ENCODE measurements at regions not wholly inside any gene's neighbourhood (a gene's known extent, or its start where the extent isn't known, plus 50 kb on each side); places are given as distances from the start of the nearest gene placed in this dataset.

GRCh38 chr7:136150311-136150710 is 173.2 kb upstream of the MTPN start:
- no peaks in the 10 kb centered on the region for H3K36me3 ChIP-seq (ENCODE audit: control insufficient read depth in 2 of 3, insufficient read depth in 3 of 3, low read length in 3 of 3)

GRCh38 chr7:136148920-136149319 is 171.8 kb upstream of the MTPN start:
- Histone ChIP-seq H3K9me3 (ENCODE audit: control insufficient read depth in 2 of 3, low read length in 3 of 3) (no peaks in the 10 kb centered on the region), H3K4me3 (ENCODE audit: low read length) (no peak overlapping the region), H3K36me3 (ENCODE audit: control insufficient read depth in 2 of 3, insufficient read depth in 3 of 3, low read length in 3 of 3) (no peaks in the 10 kb centered on the region), H3K4me1 (ENCODE audit: control insufficient read depth in 2 of 2, insufficient read depth in 2 of 2, low read length in 2 of 2) (no peaks in the 10 kb centered on the region), H3K27me3 (ENCODE audit: control insufficient read depth in 2 of 2, insufficient read depth in 2 of 2, low read length in 2 of 2) (no peaks in the 10 kb centered on the region), H3K27ac (ENCODE audit: low read depth, low read length) (no peak overlapping the region)
- ATAC-seq: no peak
- Mint-ChIP-seq H3K4me3 (no peak overlapping the region), H3K27me3 (peaks cover 0 to 25% (median 5%) of the 10 kb centered on the region in 5 donors), H3K9me3 (peaks cover 0 to 10% (median 0%) of the 10 kb centered on the region in 11 donors), H3K27ac (no peak overlapping the region), H3K4me1 (no peaks in the 10 kb centered on the region), H3K36me3 (no peaks in the 10 kb centered on the region)
- intact Hi-C loops (cut with micrococcal nuclease): no loop called here
- ChIA-PET POLR2A (no interaction called here), CTCF (no interaction called here)
- DNase-seq: no peak

More at GRCh38 chr7:136150311-136150710, 173.2 kb upstream of the MTPN start:
- DNase-seq (no peak), ATAC-seq (no peak)
- Mint-ChIP-seq H3K27ac (no peak overlapping the region), H3K4me3 (no peak overlapping the region), H3K9me3 (peaks cover 0 to 10% (median 0%) of the 10 kb centered on the region in 11 donors), H3K27me3 (peaks cover 0 to 25% (median 5%) of the 10 kb centered on the region in 5 donors), H3K4me1 (no peaks in the 10 kb centered on the region), H3K36me3 (no peaks in the 10 kb centered on the region)
- CTCF ChIA-PET: interaction anchor here (0.6 kb wide), 1 partner anchor 153 kb away, joined by 4 read pairs; no protein-coding TSS in a partner anchor
- H3K4me3 ChIP-seq (ENCODE audit: low read length): no peak overlapping the region
- H3K9me3 ChIP-seq (ENCODE audit: control insufficient read depth in 2 of 3, low read length in 3 of 3): no peaks in the 10 kb centered on the region
- POLR2A ChIA-PET: no interaction called here
- no peaks in the 10 kb centered on the region for H3K27me3 ChIP-seq (ENCODE audit: control insufficient read depth in 2 of 2, insufficient read depth in 2 of 2, low read length in 2 of 2)
- intact Hi-C loops (cut with micrococcal nuclease): no loop called here
- no peak overlapping the region for H3K27ac ChIP-seq (ENCODE audit: low read depth, low read length)
- no peaks in the 10 kb centered on the region for H3K4me1 ChIP-seq (ENCODE audit: control insufficient read depth in 2 of 2, insufficient read depth in 2 of 2, low read length in 2 of 2)

GRCh38 chr7:136146925-136147324 is 169.8 kb upstream of the MTPN start:
- Mint-ChIP-seq H3K36me3 (no peaks in the 10 kb centered on the region), H3K9me3 (peaks cover 0 to 10% (median 0%) of the 10 kb centered on the region in 11 donors), H3K27me3 (peaks cover 0 to 25% (median 5%) of the 10 kb centered on the region in 5 donors), H3K4me3 (no peak overlapping the region), H3K4me1 (no peaks in the 10 kb centered on the region), H3K27ac (no peak overlapping the region)
- ATAC-seq (no peak), DNase-seq (no peak)
- ChIA-PET POLR2A (no interaction called here), CTCF (no interaction called here)
- Histone ChIP-seq H3K27me3 (ENCODE audit: control insufficient read depth in 2 of 2, insufficient read depth in 2 of 2, low read length in 2 of 2) (no peaks in the 10 kb centered on the region), H3K9me3 (ENCODE audit: control insufficient read depth in 2 of 3, low read length in 3 of 3) (no peaks in the 10 kb centered on the region), H3K27ac (ENCODE audit: low read depth, low read length) (no peak overlapping the region), H3K4me1 (ENCODE audit: control insufficient read depth in 2 of 2, insufficient read depth in 2 of 2, low read length in 2 of 2) (no peaks in the 10 kb centered on the region), H3K36me3 (ENCODE audit: control insufficient read depth in 2 of 3, insufficient read depth in 3 of 3, low read length in 3 of 3) (no peaks in the 10 kb centered on the region), H3K4me3 (ENCODE audit: low read length) (no peak overlapping the region)
- intact Hi-C loops (cut with micrococcal nuclease): no loop called here

GRCh38 chr7:136144182-136144581 is 167.0 kb upstream of the MTPN start:
- Histone ChIP-seq H3K27me3 (ENCODE audit: control insufficient read depth in 2 of 2, insufficient read depth in 2 of 2, low read length in 2 of 2) (no peaks in the 10 kb centered on the region), H3K36me3 (ENCODE audit: control insufficient read depth in 2 of 3, insufficient read depth in 3 of 3, low read length in 3 of 3) (no peaks in the 10 kb centered on the region), H3K27ac (ENCODE audit: low read depth, low read length) (no peak overlapping the region), H3K4me1 (ENCODE audit: control insufficient read depth in 2 of 2, insufficient read depth in 2 of 2, low read length in 2 of 2) (no peaks in the 10 kb centered on the region), H3K9me3 (ENCODE audit: control insufficient read depth in 2 of 3, low read length in 3 of 3) (no peaks in the 10 kb centered on the region), H3K4me3 (ENCODE audit: low read length) (no peak overlapping the region)
- no peaks in the 10 kb centered on the region for H3K36me3 Mint-ChIP-seq
- peaks cover 0 to 4% (median 0%) of the 10 kb centered on the region in 5 donors for H3K27me3 Mint-ChIP-seq
- ChIA-PET CTCF (no interaction called here), POLR2A (no interaction called here)
- no peak for ATAC-seq
- H3K9me3 Mint-ChIP-seq: no peaks in the 10 kb centered on the region
- no peak overlapping the region for H3K4me3 Mint-ChIP-seq
- H3K27ac Mint-ChIP-seq: no peak overlapping the region
- intact Hi-C loops (cut with micrococcal nuclease): no loop called here
- DNase-seq: no peak
- peaks cover 0 to 2% (median 0%) of the 10 kb centered on the region in 7 donors for H3K4me1 Mint-ChIP-seq

- Histone ChIP-seq H3K27ac (ENCODE audit: low read depth, low read length) (no peak overlapping the region), H3K4me3 (ENCODE audit: low read length) (no peak overlapping the region), H3K4me1 (ENCODE audit: control insufficient read depth in 2 of 2, insufficient read depth in 2 of 2, low read length in 2 of 2) (no peaks in the 10 kb centered on the region), H3K9me3 (ENCODE audit: control insufficient read depth in 2 of 3, low read length in 3 of 3) (no peaks in the 10 kb centered on the region), H3K27me3 (ENCODE audit: control insufficient read depth in 2 of 2, insufficient read depth in 2 of 2, low read length in 2 of 2) (no peaks in the 10 kb centered on the region), H3K36me3 (ENCODE audit: control insufficient read depth in 2 of 3, insufficient read depth in 3 of 3, low read length in 3 of 3) (no peaks in the 10 kb centered on the region)
- ChIA-PET CTCF (no interaction called here), POLR2A (no interaction called here)
- intact Hi-C loops (cut with micrococcal nuclease): no loop called here
- Mint-ChIP-seq H3K4me1 (peaks cover 0 to 2% (median 0%) of the 10 kb centered on the region in 7 donors), H3K27ac (no peak overlapping the region), H3K9me3 (no peaks in the 10 kb centered on the region), H3K36me3 (no peaks in the 10 kb centered on the region), H3K27me3 (no peaks in the 10 kb centered on the region), H3K4me3 (no peak overlapping the region)
- ATAC-seq (no peak), DNase-seq (no peak)
These were observed 166.1 kb upstream of the MTPN start for GRCh38 chr7:136143271-136143670.

- no peaks in the 10 kb centered on the region for H3K9me3 Mint-ChIP-seq
- H3K4me3 Mint-ChIP-seq: no peak overlapping the region
- peaks cover 0 to 3% (median 0%) of the 10 kb centered on the region in 5 donors for H3K27me3 Mint-ChIP-seq
- no peaks in the 10 kb centered on the region for H3K4me1 ChIP-seq (ENCODE audit: control insufficient read depth in 2 of 2, insufficient read depth in 2 of 2, low read length in 2 of 2)
- POLR2A ChIA-PET: no interaction called here
- peaks cover 0 to 2% (median 0%) of the 10 kb centered on the region in 7 donors for H3K4me1 Mint-ChIP-seq
- no peaks in the 10 kb centered on the region for H3K9me3 ChIP-seq (ENCODE audit: control insufficient read depth in 2 of 3, low read length in 3 of 3)
- H3K27me3 ChIP-seq (ENCODE audit: control insufficient read depth in 2 of 2, insufficient read depth in 2 of 2, low read length in 2 of 2): no peaks in the 10 kb centered on the region
- ATAC-seq: no peak
- no peak overlapping the region for H3K27ac ChIP-seq (ENCODE audit: low read depth, low read length)
- H3K36me3 ChIP-seq (ENCODE audit: control insufficient read depth in 2 of 3, insufficient read depth in 3 of 3, low read length in 3 of 3): no peaks in the 10 kb centered on the region
- CTCF ChIA-PET: no interaction called here
- DNase-seq: no peak
- no peaks in the 10 kb centered on the region for H3K36me3 Mint-ChIP-seq
- no peak overlapping the region for H3K4me3 ChIP-seq (ENCODE audit: low read length)
- intact Hi-C loops (cut with micrococcal nuclease): no loop called here
- no peak overlapping the region for H3K27ac Mint-ChIP-seq
These were observed 165.4 kb upstream of the MTPN start for GRCh38 chr7:136142583-136142982.

- Histone ChIP-seq H3K4me1 (ENCODE audit: control insufficient read depth in 2 of 2, insufficient read depth in 2 of 2, low read length in 2 of 2) (no peaks in the 10 kb centered on the region), H3K9me3 (ENCODE audit: control insufficient read depth in 2 of 3, low read length in 3 of 3) (no peaks in the 10 kb centered on the region), H3K36me3 (ENCODE audit: control insufficient read depth in 2 of 3, insufficient read depth in 3 of 3, low read length in 3 of 3) (no peaks in the 10 kb centered on the region), H3K27ac (ENCODE audit: low read depth, low read length) (no peak overlapping the region), H3K4me3 (ENCODE audit: low read length) (no peak overlapping the region), H3K27me3 (ENCODE audit: control insufficient read depth in 2 of 2, insufficient read depth in 2 of 2, low read length in 2 of 2) (no peaks in the 10 kb centered on the region)
- Mint-ChIP-seq H3K36me3 (no peaks in the 10 kb centered on the region), H3K27me3 (peaks cover 0 to 6% (median 5%) of the 10 kb centered on the region in 5 donors), H3K9me3 (no peaks in the 10 kb centered on the region), H3K27ac (no peak overlapping the region), H3K4me3 (no peak overlapping the region), H3K4me1 (peaks cover 0 to 2% (median 0%) of the 10 kb centered on the region in 7 donors)
- intact Hi-C loops (cut with micrococcal nuclease): no loop called here
- CTCF ChIA-PET: no interaction called here
- no peak for ATAC-seq
- DNase-seq: no peak
- POLR2A ChIA-PET: no interaction called here
These were observed 163.3 kb upstream of the MTPN start for GRCh38 chr7:136140469-136140868.
